K562 (cell line): ENCODE measurements at regions not wholly inside any gene's neighbourhood (a gene's known extent, or its start where the extent isn't known, plus 50 kb on each side); places are given as distances from the start of the nearest gene placed in this dataset.

Experiments
- ATAC-seq: fragments of 200-7000 bp; cut with Tn5 transposase; 3 replicates; pipeline ENCODE4 v1.9.1; 2020; ENCODE audit warnings: moderate library complexity
- BruUV-seq: library from RNA; stranded (reverse); fragments of 400-500 nt; replicated peaks from 2 replicates; lab custom pipeline; 2021; lab: Mats Ljungman, UMichigan
- CTCF ChIA-PET: fragments of 300-600 bp; formaldehyde crosslinking; extraction: SDS; loops from one replicate; lab custom pipeline; 2021; ENCODE audit warnings: low intra/inter-chr PET ratio; lab: Yijun Ruan, JAX
- POLR2A ChIA-PET: fragments of 300-600, 350-650 bp; sonication (Branson Sonifier 250); formaldehyde crosslinking; extraction: SDS; loops from one replicate; lab custom pipeline; 2021; ENCODE audit warnings: antibody characterized with exemption, inconsistent platforms; lab: Yijun Ruan, JAX
- DNase-seq, 4 experiments: peaks; one replicate each; pipeline versions ENCODE4 v3.0.0 to v3.0.0-alpha.2; 2011 to 2018; ENCODE audit warnings: low spot score in 3 of 4, mixed read lengths in 3 of 4; ENCODE audit errors: extremely low read depth in 1 of 4
- FAIRE-seq: peaks from 2 replicates; lab custom pipeline; 2011; peaks lifted over from hg19 to GRCh38; lab: Jason Lieb, UNC
- H2AFZ ChIP-seq: 2 replicates; pipeline ENCODE4 v1.6.0; 2011; ENCODE audit warnings: low read depth, low read length, control low read depth, inconsistent platforms
- H3K27ac ChIP-seq: fragments of 200-600 bp; 3 replicates; pipeline ENCODE4 v1.8.0; 2011; ENCODE audit warnings: low read depth, mild to moderate bottlenecking, control low read depth, inconsistent platforms, low read length, moderate library complexity, mixed read lengths; ENCODE audit errors: extremely low read depth
- H3K27me3 ChIP-seq, 2 experiments: fragments of 300-600 bp in 1 of 2; 2 replicates in 1 of 2; 3 replicates in 1 of 2; pipeline versions ENCODE4 v1.6.0 to v1.8.0; 2011; ENCODE audit warnings: inconsistent platforms in 2 of 2, low read length in 2 of 2, mild to moderate bottlenecking in 1 of 2, mixed read lengths in 1 of 2, moderate library complexity in 1 of 2; ENCODE audit not compliant: control insufficient read depth in 2 of 2, insufficient read depth in 2 of 2
- H3K36me3 ChIP-seq: fragments of 300-600 bp; 3 replicates; pipeline ENCODE4 v1.8.0; 2011; ENCODE audit warnings: mild to moderate bottlenecking, low read length, inconsistent platforms; ENCODE audit not compliant: control insufficient read depth, insufficient read depth
- H3K4me1 ChIP-seq, 2 experiments: fragments of 200-600 bp in 1 of 2; replicated peaks in 1 of 2; 2 replicates in 1 of 2; 3 replicates in 1 of 2; pipeline versions ENCODE4 v1.5.1 to v1.8.0; 2011; ENCODE audit warnings: inconsistent platforms in 2 of 2, low read length in 2 of 2, mild to moderate bottlenecking in 1 of 2, mixed read lengths in 1 of 2, moderate library complexity in 1 of 2; ENCODE audit not compliant: control insufficient read depth in 2 of 2, insufficient read depth in 2 of 2
- H3K4me2 ChIP-seq: 2 replicates; pipeline ENCODE4 v1.6.1; 2011; ENCODE audit warnings: low read length, control low read depth, inconsistent platforms, mixed read lengths; ENCODE audit not compliant: insufficient read depth
- H3K4me3 ChIP-seq: fragments of 200-600 bp; sonication (generic), shearing (Covaris generic); 2 replicates; pipeline ENCODE4 v1.5.1; 2016; ENCODE audit warnings: control low read depth, inconsistent platforms
- H3K79me2 ChIP-seq: fragments of 200-600 bp; 3 replicates; pipeline ENCODE4 v1.8.0; 2011; ENCODE audit warnings: low read length, inconsistent platforms; ENCODE audit not compliant: control insufficient read depth, insufficient read depth
- H3K9ac ChIP-seq, 2 experiments: 2 replicates each; pipeline versions ENCODE4 v1.6.0 to v1.6.1; 2011; ENCODE audit warnings: low read depth in 2 of 2, low read length in 2 of 2, control low read depth in 1 of 2, inconsistent platforms in 1 of 2, mild to moderate bottlenecking in 1 of 2, mixed read lengths in 1 of 2; ENCODE audit not compliant: insufficient read depth in 1 of 2
- H3K9me1 ChIP-seq: one replicate; pipeline ENCODE4 v1.6.0; 2011; ENCODE audit warnings: inconsistent platforms, mild to moderate bottlenecking, low read length, moderate library complexity; ENCODE audit not compliant: control insufficient read depth, insufficient read depth
- H3K9me3 ChIP-seq: replicated peaks from 2 replicates; pipeline ENCODE4 v1.5.1; 2011; ENCODE audit warnings: low read depth, low read length, inconsistent platforms; ENCODE audit not compliant: control insufficient read depth, insufficient read depth
- H4K20me1 ChIP-seq: replicated peaks from 2 replicates; pipeline ENCODE4 v1.6.1; 2011; ENCODE audit warnings: low read length, inconsistent platforms, mixed read lengths; ENCODE audit not compliant: control insufficient read depth, insufficient read depth
- ARID1B ChIP-seq: fragments of 450-650 bp; IDR thresholded peaks from 2 replicates; pipeline ENCODE4 v1.6.1; 2016; ENCODE audit warnings: antibody characterized with exemption, mild to moderate bottlenecking, inconsistent platforms
- DPF2 ChIP-seq: fragments of 450-650 bp; IDR thresholded peaks from 2 replicates; pipeline ENCODE4 v1.6.1; 2016
- FOSL1 ChIP-seq: fragments of 200-800 bp; sonication (Bioruptor generic); conservative IDR thresholded peaks from 2 replicates; pipeline ENCODE4 v1.6.1; 2016; ENCODE audit warnings: missing genetic modification characterization, missing compliant biosample characterization
- FOXJ2 ChIP-seq: fragments of 200-800 bp; sonication (Bioruptor generic); IDR thresholded peaks from 2 replicates; pipeline ENCODE4 v1.6.1; 2016; ENCODE audit warnings: missing genetic modification characterization, missing compliant biosample characterization
- HCFC1 ChIP-seq: IDR thresholded peaks from 2 replicates; pipeline ENCODE4 v1.6.1; 2012; ENCODE audit warnings: low read depth, low read length, improper control_type of control experiment
- JUN ChIP-seq, 2 experiments: sonication (generic) in 1 of 2; formaldehyde crosslinking in 1 of 2; IDR thresholded peaks; 2 replicates each; pipeline versions ENCODE4 v1.6.1 to v1.8.0; 2012 to 2022; ENCODE audit warnings: borderline replicate concordance in 2 of 2, mild to moderate bottlenecking in 2 of 2, improper control_type of control experiment in 1 of 2, low read depth in 1 of 2, low read length in 1 of 2, missing genetic modification reagents in 1 of 2
- JUND ChIP-seq, 2 experiments: IDR thresholded peaks; 2 replicates in 1 of 2; 3 replicates in 1 of 2; pipeline ENCODE4 v1.6.1; 2011; ENCODE audit warnings: borderline replicate concordance in 2 of 2, low read depth in 2 of 2, low read length in 2 of 2, improper control_type of control experiment in 1 of 2, missing biosample characterization in 1 of 2, missing genetic modification characterization in 1 of 2, missing genetic modification reagents in 1 of 2
- SMAD1 ChIP-seq: fragments of 150-350 bp; IDR thresholded peaks from 2 replicates; pipeline ENCODE4 v1.6.1; 2014; ENCODE audit warnings: low read length, low read depth; ENCODE audit not compliant: partially characterized antibody
- SMARCA4 ChIP-seq: fragments of 450-650 bp; IDR thresholded peaks from 2 replicates; pipeline ENCODE4 v1.6.1; 2016
- SMARCE1 ChIP-seq: fragments of 450-650 bp; IDR thresholded peaks from 2 replicates; pipeline ENCODE4 v1.7.1; 2016; ENCODE audit warnings: mild to moderate bottlenecking
- ZNF224 ChIP-seq: sonication (generic); formaldehyde crosslinking; IDR thresholded peaks from 2 replicates; pipeline ENCODE4 v1.8.0; 2022; ENCODE audit warnings: mild to moderate bottlenecking, missing genetic modification reagents
- ZNF24 ChIP-seq: fragments of 450-650 bp; IDR thresholded peaks from 2 replicates; pipeline ENCODE4 v1.6.1; 2016
- WGBS: fragments of 100-300 bp; shearing (Covaris generic); methylation state at CpG from one replicate; pipeline ENCODE4 v1.1.6; 2016; ENCODE audit warnings: low coverage, mixed read lengths; ENCODE audit not compliant: insufficient coverage; ENCODE audit errors: missing lambda C conversion rate; 5-methylcytosine and 5-hydroxymethylcytosine counted together
- in situ Hi-C: fragments of 300-500 bp; cut with MboI; formaldehyde crosslinking; loops from 4 replicates; pipeline ENCODE4 v1.15.0; 2018; ENCODE audit warnings: inconsistent platforms, mixed read lengths
- intact Hi-C: fragments of 100-400 bp; cut with micrococcal nuclease; formaldehyde crosslinking; loops from 2 replicates; pipeline ENCODE4 v1.14.2; 2022
- TF ChIP-seq, protein P1 (sequence below): fragments of 250-450 bp; sonication (Bioruptor Pico); IDR thresholded peaks from 2 replicates; pipeline ENCODE4 v1.5.0; 2020; ENCODE audit warnings: mild to moderate bottlenecking, borderline replicate concordance
- TF ChIP-seq, protein P2 (sequence below), 2 experiments: fragments of 450-650 bp in 1 of 2; sonication (generic) in 1 of 2; formaldehyde crosslinking in 1 of 2; IDR thresholded peaks in 1 of 2; conservative IDR thresholded peaks in 1 of 2; 2 replicates each; pipeline versions ENCODE4 v1.6.1 to v1.8.1; 2016 to 2023; ENCODE audit warnings: mild to moderate bottlenecking in 2 of 2, moderate library complexity in 2 of 2, inconsistent platforms in 1 of 2, missing genetic modification reagents in 1 of 2

DNA sequence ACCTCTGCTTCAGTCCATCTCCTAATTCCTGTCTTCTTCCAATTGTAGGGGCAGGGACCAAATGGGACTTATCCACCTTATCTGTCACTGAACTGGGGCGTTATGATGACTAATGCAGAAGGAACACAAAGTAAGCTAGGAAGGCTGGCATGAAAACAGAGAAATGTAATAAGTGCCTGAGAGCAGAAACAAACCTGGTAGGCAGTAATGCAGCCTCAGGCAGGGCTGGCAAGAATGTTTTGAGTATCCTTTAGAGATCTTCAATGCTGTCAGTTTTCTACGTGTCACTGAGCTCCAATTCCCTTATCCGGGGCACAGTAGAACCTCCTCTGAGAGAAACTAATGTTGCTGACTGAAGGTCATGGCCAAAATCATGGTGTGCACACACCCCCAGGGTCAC, 246.2 kb upstream of the TBL1XR1 start:
- H4K20me1 ChIP-seq: no peaks in the 10 kb centered on the region
- H3K27ac ChIP-seq: no peak overlapping the region
- in situ Hi-C loops: no loop called here
- CTCF ChIA-PET: no interaction called here
- TF ChIP-seq FOXJ2 (tag) (no peak), HCFC1 (no peak), JUN (IDR thresholded peaks at IDR 0.05; ENCODE audit: borderline replicate concordance, low read depth, low read length) (0 out of 2 replicates have a peak, but pooled peaks have one; percentile 35), JUN (CRISPR knock-in tag; IDR thresholded peaks at IDR 0.05; ENCODE audit: borderline replicate concordance) (no peak), ARID1B (peak; percentile 31; the same call in 1 of the 2 replicates), FOSL1 (tag) (peak; percentile 80), ZNF24 (no peak), DPF2 (peak; percentile 52; the same call in 1 of the 2 replicates), JUND (IDR thresholded peaks at IDR 0.05; ENCODE audit: borderline replicate concordance, low read depth, low read length) (peak; percentile 83), JUND (tag; IDR thresholded peaks at IDR 0.05; ENCODE audit: borderline replicate concordance, low read depth, low read length) (peak; percentile 70; the same call in 1 of the 3 replicates), SMAD1 (no peak), SMARCA4 (peak; percentile 58; the same call in 1 of the 2 replicates), SMARCE1 (peak; percentile 37; the same call in 1 of the 2 replicates), ZNF224 (CRISPR knock-in tag) (no peak)
- TF ChIP-seq, protein P1, sequence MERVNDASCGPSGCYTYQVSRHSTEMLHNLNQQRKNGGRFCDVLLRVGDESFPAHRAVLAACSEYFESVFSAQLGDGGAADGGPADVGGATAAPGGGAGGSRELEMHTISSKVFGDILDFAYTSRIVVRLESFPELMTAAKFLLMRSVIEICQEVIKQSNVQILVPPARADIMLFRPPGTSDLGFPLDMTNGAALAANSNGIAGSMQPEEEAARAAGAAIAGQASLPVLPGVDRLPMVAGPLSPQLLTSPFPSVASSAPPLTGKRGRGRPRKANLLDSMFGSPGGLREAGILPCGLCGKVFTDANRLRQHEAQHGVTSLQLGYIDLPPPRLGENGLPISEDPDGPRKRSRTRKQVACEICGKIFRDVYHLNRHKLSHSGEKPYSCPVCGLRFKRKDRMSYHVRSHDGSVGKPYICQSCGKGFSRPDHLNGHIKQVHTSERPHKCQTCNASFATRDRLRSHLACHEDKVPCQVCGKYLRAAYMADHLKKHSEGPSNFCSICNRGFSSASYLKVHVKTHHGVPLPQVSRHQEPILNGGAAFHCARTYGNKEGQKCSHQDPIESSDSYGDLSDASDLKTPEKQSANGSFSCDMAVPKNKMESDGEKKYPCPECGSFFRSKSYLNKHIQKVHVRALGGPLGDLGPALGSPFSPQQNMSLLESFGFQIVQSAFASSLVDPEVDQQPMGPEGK: no peak
- TF ChIP-seq, protein P2, sequence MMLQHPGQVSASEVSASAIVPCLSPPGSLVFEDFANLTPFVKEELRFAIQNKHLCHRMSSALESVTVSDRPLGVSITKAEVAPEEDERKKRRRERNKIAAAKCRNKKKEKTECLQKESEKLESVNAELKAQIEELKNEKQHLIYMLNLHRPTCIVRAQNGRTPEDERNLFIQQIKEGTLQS (IDR thresholded peaks at IDR 0.05): peak; percentile 67; the same call in 1 of the 2 replicates
- TF ChIP-seq, protein P2 (CRISPR knock-in tag; conservative IDR thresholded peaks at IDR 0.05): no peak
- BruUV-seq: no TSS peak
- no peak overlapping the region; the same call in 1 of the 2 replicates for H3K4me2 ChIP-seq
- H3K27me3 ChIP-seq: no peaks in the 10 kb centered on the region
- FAIRE-seq: peak; percentile 44
- peak in 2 of 4 experiments; percentile 11 to 34 for DNase-seq
- POLR2A ChIA-PET: interaction anchor here (0.8 kb wide), 1 partner anchor 249 kb away, joined by 3 read pairs; no protein-coding TSS in a partner anchor
- WGBS: 13% methylated on average over 3 of the region's 3 CpGs
- ATAC-seq: no peak; the same call in 2 of the 3 replicates
- H3K4me3 ChIP-seq: no peak overlapping the region
- H3K79me2 ChIP-seq: no peaks in the 10 kb centered on the region
- no peaks in the 10 kb centered on the region for H3K9me1 ChIP-seq
- peaks cover 0 to 4% of the 10 kb centered on the region in 2 experiments; a peak in 1 of 5 replicates for H3K4me1 ChIP-seq
- intact Hi-C loops: no loop called here
- no peaks in the 10 kb centered on the region for H3K9me3 ChIP-seq
- no peaks in the 10 kb centered on the region for H3K36me3 ChIP-seq
- H3K9ac ChIP-seq: no peak overlapping the region
- no peak overlapping the region for H2AFZ ChIP-seq
